ENCODE measurements at regions not wholly inside any gene's neighbourhood (a gene's known extent, or its start where the extent isn't known, plus 50 kb on each side); places are given as distances from the start of the nearest gene placed in this dataset.

- TF ChIP-seq GATA3 (IDR thresholded peaks at IDR 0.05; ENCODE audit: low read depth, low read length) (no peak), GATA2 (IDR thresholded peaks at IDR 0.05; ENCODE audit: low read depth, low read length) (no peak)
Measured at GRCh38 chr6:104573350-104573749, 286.4 kb downstream of the HACE1 start.

Data from SH-SY5Y (cell line).